Psoas muscle (tissue), 7 donors: ENCODE measurements at regions not wholly inside any gene's neighbourhood (a gene's known extent, or its start where the extent isn't known, plus 50 kb on each side); places are given as distances from the start of the nearest gene placed in this dataset.

Experiments used
- ATAC-seq, 4 donors: fragments of 200-7000 bp; cut with Tn5 transposase; one replicate each; pipeline ENCODE4 v1.9.1; 2020; ENCODE audit warnings: moderate library complexity in 3 of 4, mild to moderate bottlenecking in 2 of 4
- DNase-seq, 2 donors: peaks; one replicate each; pipeline ENCODE4 v3.0.0-alpha.2; 2020
- H3K27ac ChIP-seq: fragments of 200-600 bp; one replicate; pipeline ENCODE4 v1.8.0; 2022
- H3K27me3 ChIP-seq, 3 donors: fragments of 200-600 bp in 1 of 3; one replicate each; pipeline versions ENCODE4 v1.6.1 to v1.8.0; 2013 to 2022; ENCODE audit warnings: low read length in 2 of 3, mild to moderate bottlenecking in 2 of 3, moderate library complexity in 1 of 3; ENCODE audit not compliant: insufficient read depth in 3 of 3
- H3K36me3 ChIP-seq, 2 donors: fragments of 200-600 bp in 1 of 2; one replicate each; pipeline versions ENCODE4 v1.6.1 to v1.8.0; 2013 to 2022; ENCODE audit warnings: low read depth in 1 of 2, mild to moderate bottlenecking in 1 of 2, moderate library complexity in 1 of 2; ENCODE audit not compliant: insufficient read depth in 1 of 2
- H3K4me1 ChIP-seq: fragments of 200-600 bp; one replicate; pipeline ENCODE4 v1.8.0; 2022
- H3K4me3 ChIP-seq: fragments of 200-600 bp; one replicate; pipeline ENCODE4 v1.8.0; 2022; ENCODE audit warnings: mild to moderate bottlenecking
- H3K9me3 ChIP-seq: fragments of 200-600 bp; one replicate; pipeline ENCODE4 v1.8.0; 2022
- WGBS, 3 donors: extraction: QIAGEN DNeasy Blood & Tissue Kit; methylation state at CpG; one replicate each; pipeline versions ENCODE4 v1.1.6 to v1.1.7; 2013; 5-methylcytosine and 5-hydroxymethylcytosine counted together
- intact Hi-C, 2 donors: fragments of 100-400 bp; cut with DNase I; formaldehyde crosslinking; loops; one replicate each; pipeline versions ENCODE4 v1.11.0 to v1.14.2; 2022
- TF ChIP-seq, protein P1 (sequence below): fragments of 200-600 bp; IDR thresholded peaks from one replicate; pipeline ENCODE4 v1.8.0; 2022; ENCODE audit warnings: antibody characterized with exemption
- donor health status: healthy with polysubstance abuse.
- donor health status: DM: no; HTN: no; CAD: no; lungs with moderate emphysema.
- donor health status: Bipolar disorder and iron deficiency.
- donor health status: healthy.
- donor health status: DM: yes; HTN: yes; CAD: no.
- donor health status: DM: no; HTN: no; CAD: no.
- donor health status: DM: yes; HTN: yes; CAD: no.

- WGBS, 3 donors = 81 to 89% (median 85%) methylated on average over 6 of the region's 6 CpGs
- DNase-seq (no peak), ATAC-seq (no peak)
- Histone ChIP-seq H3K36me3 (no peaks in the 10 kb centered on the region), H3K27ac (no peak overlapping the region), H3K27me3 (peaks cover 0 to 2% (median 0%) of the 10 kb centered on the region in 3 donors), H3K4me1 (no peaks in the 10 kb centered on the region), H3K9me3 (no peaks in the 10 kb centered on the region), H3K4me3 (no peak overlapping the region)
- TF ChIP-seq, protein P1, sequence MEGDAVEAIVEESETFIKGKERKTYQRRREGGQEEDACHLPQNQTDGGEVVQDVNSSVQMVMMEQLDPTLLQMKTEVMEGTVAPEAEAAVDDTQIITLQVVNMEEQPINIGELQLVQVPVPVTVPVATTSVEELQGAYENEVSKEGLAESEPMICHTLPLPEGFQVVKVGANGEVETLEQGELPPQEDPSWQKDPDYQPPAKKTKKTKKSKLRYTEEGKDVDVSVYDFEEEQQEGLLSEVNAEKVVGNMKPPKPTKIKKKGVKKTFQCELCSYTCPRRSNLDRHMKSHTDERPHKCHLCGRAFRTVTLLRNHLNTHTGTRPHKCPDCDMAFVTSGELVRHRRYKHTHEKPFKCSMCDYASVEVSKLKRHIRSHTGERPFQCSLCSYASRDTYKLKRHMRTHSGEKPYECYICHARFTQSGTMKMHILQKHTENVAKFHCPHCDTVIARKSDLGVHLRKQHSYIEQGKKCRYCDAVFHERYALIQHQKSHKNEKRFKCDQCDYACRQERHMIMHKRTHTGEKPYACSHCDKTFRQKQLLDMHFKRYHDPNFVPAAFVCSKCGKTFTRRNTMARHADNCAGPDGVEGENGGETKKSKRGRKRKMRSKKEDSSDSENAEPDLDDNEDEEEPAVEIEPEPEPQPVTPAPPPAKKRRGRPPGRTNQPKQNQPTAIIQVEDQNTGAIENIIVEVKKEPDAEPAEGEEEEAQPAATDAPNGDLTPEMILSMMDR = no peak
- intact Hi-C loops = no loop called here
Measured at GRCh38 chr2:234597576-234597861, 100.6 kb upstream of the ARL4C start.

- ATAC-seq = no peak
- no peak overlapping the region for H3K27ac ChIP-seq
Measured at GRCh38 chr2:234596696-234597575, 100.1 kb upstream of the ARL4C start.

DNA sequence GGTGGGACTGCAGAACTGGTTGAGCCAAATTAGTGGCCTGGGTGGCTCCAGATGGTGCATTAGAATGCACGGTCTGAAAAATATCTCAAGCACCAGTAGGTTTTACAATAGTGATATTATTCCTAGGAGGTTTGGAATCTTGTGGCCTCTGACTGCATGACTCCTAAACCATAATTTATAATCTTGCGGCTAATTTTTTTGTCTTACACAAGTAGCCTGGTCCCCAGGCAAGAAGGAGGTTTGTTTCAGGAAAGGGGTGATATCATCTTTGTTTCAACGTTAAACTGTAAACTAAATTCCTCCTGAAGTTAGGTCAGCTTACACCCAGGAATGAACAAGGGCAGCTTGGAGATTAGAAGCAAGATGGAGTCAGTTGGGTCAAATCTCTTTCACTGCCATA is 98.9 kb upstream of the ARL4C start:
- H3K4me3 ChIP-seq = no peak overlapping the region
- 43 to 48% (median 45%) methylated on average over 3 of the region's 3 CpGs for WGBS, 3 donors
- intact Hi-C loops = no loop called here
- H3K9me3 ChIP-seq = no peaks in the 10 kb centered on the region
- no peak for DNase-seq
- no peak for ATAC-seq
- H3K4me1 ChIP-seq = no peaks in the 10 kb centered on the region
- peaks cover 0 to under 1% (median 0%) of the 10 kb centered on the region in 3 donors for H3K27me3 ChIP-seq
- H3K36me3 ChIP-seq = no peaks in the 10 kb centered on the region
- no peak overlapping the region for H3K27ac ChIP-seq
- TF ChIP-seq, protein P1 = no peak

More at GRCh38 chr2:234596696-234597575, 100.1 kb upstream of the ARL4C start:
- H3K36me3 ChIP-seq = no peaks in the 10 kb centered on the region
- no peaks in the 10 kb centered on the region for H3K4me1 ChIP-seq
- WGBS, 3 donors = 51 to 68% (median 67%) methylated on average over 12 of the region's 12 CpGs
- no peaks in the 10 kb centered on the region for H3K9me3 ChIP-seq
- TF ChIP-seq, protein P1 = no peak
- no peak overlapping the region for H3K4me3 ChIP-seq
- intact Hi-C loops = no loop called here
- DNase-seq = no peak
- H3K27me3 ChIP-seq = peaks cover 0 to 2% (median 0%) of the 10 kb centered on the region in 3 donors

GRCh38 chr2:234594715-234595114 is 97.8 kb upstream of the ARL4C start:
- Histone ChIP-seq H3K36me3 (no peaks in the 10 kb centered on the region), H3K4me1 (no peaks in the 10 kb centered on the region), H3K9me3 (no peaks in the 10 kb centered on the region), H3K4me3 (no peak overlapping the region), H3K27me3 (no peaks in the 10 kb centered on the region), H3K27ac (no peak overlapping the region)
- intact Hi-C loops = no loop called here
- ATAC-seq = no peak
- TF ChIP-seq, protein P1 = no peak
- WGBS, 3 donors = 93 to 94% (median 94%) methylated on average over 5 of the region's 5 CpGs
- no peak for DNase-seq

DNA sequence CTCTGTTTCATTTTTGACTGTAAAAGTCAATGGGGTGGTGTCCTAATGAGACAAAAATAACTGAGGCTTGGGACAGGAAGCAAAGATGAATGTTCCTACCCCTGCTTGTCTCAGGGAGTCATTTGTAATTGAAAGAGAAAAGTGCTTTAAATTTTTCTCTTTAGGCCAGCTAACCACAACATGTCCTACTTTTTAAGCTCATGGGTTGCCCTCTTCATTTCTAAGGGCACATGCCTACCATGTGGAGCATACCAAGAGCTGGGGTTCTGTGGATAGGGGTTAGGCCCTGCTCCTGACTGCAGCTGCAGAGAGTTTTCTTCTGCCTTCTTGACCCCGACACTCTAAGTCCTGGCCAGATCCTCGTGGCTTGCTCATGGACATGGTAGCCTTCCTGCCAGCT is 96.8 kb upstream of the ARL4C start:
- no peak for DNase-seq
- TF ChIP-seq, protein P1 = no peak
- intact Hi-C loops = no loop called here
- H3K4me3 ChIP-seq = no peak overlapping the region
- H3K4me1 ChIP-seq = no peaks in the 10 kb centered on the region
- ATAC-seq = no peak
- no peak overlapping the region for H3K27ac ChIP-seq
- no peaks in the 10 kb centered on the region for H3K36me3 ChIP-seq
- H3K27me3 ChIP-seq = no peaks in the 10 kb centered on the region
- 54 to 58% (median 57%) methylated on average over 2 of the region's 2 CpGs for WGBS, 3 donors
- H3K9me3 ChIP-seq = no peaks in the 10 kb centered on the region
